Gastroesophageal sphincter (tissue), 3 donors: ENCODE measurements at regions not wholly inside any gene's neighbourhood (a gene's known extent, or its start where the extent isn't known, plus 50 kb on each side); places are given as distances from the start of the nearest gene placed in this dataset.

Experiments used
- EP300 ChIP-seq: sonication (generic); formaldehyde crosslinking; IDR thresholded peaks from one replicate; pipeline ENCODE4 v1.6.1; 2017; ENCODE audit warnings: antibody characterized with exemption, mild to moderate bottlenecking
- POLR2A ChIP-seq, 2 donors: fragments of 450-650 bp; IDR thresholded peaks; one replicate each; pipeline ENCODE4 v1.6.1; 2017; ENCODE audit warnings: antibody characterized with exemption in 2 of 2, mild to moderate bottlenecking in 2 of 2, moderate library complexity in 1 of 2
- POLR2AphosphoS5 ChIP-seq: sonication (generic); formaldehyde crosslinking; IDR thresholded peaks from one replicate; pipeline ENCODE4 v1.6.1; 2017; ENCODE audit warnings: antibody characterized with exemption
- TF ChIP-seq, protein P1 (sequence below), 4 experiments: fragments of 200-600 bp in 2 of 4; fragments of 450-650 bp in 2 of 4; sonication (generic) in 1 of 4; IDR thresholded peaks; one replicate each; pipeline ENCODE4 v1.5.1; 2017 to 2019; ENCODE audit warnings: antibody characterized with exemption in 4 of 4, mild to moderate bottlenecking in 2 of 4, moderate library complexity in 2 of 4

DNA sequence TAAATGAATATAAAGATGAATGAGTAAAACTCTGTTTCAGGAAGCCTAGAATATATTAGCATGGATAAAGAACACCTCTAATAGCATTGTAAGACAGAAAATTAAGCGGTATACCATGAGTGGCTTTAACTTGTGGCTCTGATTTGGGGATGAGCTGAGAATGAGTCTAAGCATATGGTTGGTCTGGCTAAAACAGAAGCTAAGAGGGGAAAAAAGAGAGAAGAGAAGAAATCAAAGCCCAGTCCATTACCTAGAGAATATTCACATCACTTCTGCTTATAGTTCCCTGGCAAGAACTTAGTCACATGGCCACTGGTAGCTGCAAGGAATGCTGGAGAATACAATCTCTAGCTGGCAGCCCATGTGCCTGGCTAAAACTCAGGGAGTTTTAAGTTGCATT lies 414.5 kb downstream of the PRDM5 start:
- TF ChIP-seq, protein P1, sequence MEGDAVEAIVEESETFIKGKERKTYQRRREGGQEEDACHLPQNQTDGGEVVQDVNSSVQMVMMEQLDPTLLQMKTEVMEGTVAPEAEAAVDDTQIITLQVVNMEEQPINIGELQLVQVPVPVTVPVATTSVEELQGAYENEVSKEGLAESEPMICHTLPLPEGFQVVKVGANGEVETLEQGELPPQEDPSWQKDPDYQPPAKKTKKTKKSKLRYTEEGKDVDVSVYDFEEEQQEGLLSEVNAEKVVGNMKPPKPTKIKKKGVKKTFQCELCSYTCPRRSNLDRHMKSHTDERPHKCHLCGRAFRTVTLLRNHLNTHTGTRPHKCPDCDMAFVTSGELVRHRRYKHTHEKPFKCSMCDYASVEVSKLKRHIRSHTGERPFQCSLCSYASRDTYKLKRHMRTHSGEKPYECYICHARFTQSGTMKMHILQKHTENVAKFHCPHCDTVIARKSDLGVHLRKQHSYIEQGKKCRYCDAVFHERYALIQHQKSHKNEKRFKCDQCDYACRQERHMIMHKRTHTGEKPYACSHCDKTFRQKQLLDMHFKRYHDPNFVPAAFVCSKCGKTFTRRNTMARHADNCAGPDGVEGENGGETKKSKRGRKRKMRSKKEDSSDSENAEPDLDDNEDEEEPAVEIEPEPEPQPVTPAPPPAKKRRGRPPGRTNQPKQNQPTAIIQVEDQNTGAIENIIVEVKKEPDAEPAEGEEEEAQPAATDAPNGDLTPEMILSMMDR (IDR thresholded peaks at IDR 0.05): no peak
- TF ChIP-seq POLR2AphosphoS5: no peak
- TF ChIP-seq POLR2A (IDR thresholded peaks at IDR 0.05): no peak
- no peak for TF ChIP-seq EP300
